ENCODE measurements at regions not wholly inside any gene's neighbourhood (a gene's known extent, or its start where the extent isn't known, plus 50 kb on each side); places are given as distances from the start of the nearest gene placed in this dataset.

DNA sequence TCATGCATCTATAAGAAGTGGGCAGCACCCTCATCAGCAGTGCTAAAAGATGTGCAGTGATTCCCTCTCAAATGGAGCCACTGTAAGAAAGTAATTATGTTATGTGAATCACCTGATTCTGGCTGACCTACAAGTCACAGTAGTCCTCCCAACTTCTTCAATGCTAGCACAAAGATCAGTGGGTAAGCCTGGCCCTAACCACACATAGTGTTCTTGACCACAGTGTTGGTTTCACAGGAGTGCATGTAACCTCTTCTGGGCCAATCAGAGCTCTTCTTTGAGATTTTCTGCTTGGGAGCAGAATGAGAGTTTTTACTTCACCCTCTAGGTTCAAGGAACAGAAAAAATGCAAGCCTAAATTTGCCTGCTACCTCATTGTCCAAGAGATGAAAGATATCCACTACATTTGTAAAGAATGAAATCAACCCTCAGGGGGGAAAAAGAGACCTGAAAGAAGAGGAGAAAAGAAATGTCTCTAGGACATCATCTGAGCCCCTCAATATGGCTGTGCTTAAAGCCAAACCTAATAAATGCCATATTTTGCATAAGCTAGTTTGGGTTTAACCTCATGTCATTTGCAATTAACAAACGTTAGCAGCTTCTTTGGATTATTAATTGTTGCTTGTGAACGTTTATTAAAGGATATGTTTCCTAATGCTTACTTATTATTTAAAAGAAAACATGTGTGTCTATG, 65.3 kb upstream of the ADRB2 start:
- DNase-seq: no peak
- peaks cover 0 to 1% (median 0%) of the 10 kb centered on the region in 3 donors for H3K4me1 ChIP-seq
- H3K27ac ChIP-seq: no peak overlapping the region
- H3K27me3 ChIP-seq: no peaks in the 10 kb centered on the region
- peaks cover 0 to 1% (median 0%) of the 10 kb centered on the region in 3 donors for H3K9me3 ChIP-seq
- intact Hi-C loops (cut with DNase I): no loop called here
- 29 to 35% methylated on average over 2 of the region's 2 CpGs for WGBS, 2 donors
- no peaks in the 10 kb centered on the region for H3K36me3 ChIP-seq
- TF ChIP-seq, protein P1, sequence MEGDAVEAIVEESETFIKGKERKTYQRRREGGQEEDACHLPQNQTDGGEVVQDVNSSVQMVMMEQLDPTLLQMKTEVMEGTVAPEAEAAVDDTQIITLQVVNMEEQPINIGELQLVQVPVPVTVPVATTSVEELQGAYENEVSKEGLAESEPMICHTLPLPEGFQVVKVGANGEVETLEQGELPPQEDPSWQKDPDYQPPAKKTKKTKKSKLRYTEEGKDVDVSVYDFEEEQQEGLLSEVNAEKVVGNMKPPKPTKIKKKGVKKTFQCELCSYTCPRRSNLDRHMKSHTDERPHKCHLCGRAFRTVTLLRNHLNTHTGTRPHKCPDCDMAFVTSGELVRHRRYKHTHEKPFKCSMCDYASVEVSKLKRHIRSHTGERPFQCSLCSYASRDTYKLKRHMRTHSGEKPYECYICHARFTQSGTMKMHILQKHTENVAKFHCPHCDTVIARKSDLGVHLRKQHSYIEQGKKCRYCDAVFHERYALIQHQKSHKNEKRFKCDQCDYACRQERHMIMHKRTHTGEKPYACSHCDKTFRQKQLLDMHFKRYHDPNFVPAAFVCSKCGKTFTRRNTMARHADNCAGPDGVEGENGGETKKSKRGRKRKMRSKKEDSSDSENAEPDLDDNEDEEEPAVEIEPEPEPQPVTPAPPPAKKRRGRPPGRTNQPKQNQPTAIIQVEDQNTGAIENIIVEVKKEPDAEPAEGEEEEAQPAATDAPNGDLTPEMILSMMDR (IDR thresholded peaks at IDR 0.05): no peak
- no peak for TF ChIP-seq POLR2A (IDR thresholded peaks at IDR 0.05)
- H3K4me3 ChIP-seq: no peak overlapping the region

GRCh38 chr5:148763996-148764395, 62.4 kb upstream of the ADRB2 start:
- no peak overlapping the region for H3K27ac ChIP-seq
- peaks cover 0 to 8% (median 0%) of the 10 kb centered on the region in 3 donors for H3K4me1 ChIP-seq
- WGBS, 2 donors: 67 to 91% methylated on average over 1 of the region's 1 CpG
- no peak overlapping the region for H3K4me3 ChIP-seq
- no peaks in the 10 kb centered on the region for H3K27me3 ChIP-seq
- no peak for TF ChIP-seq POLR2A (IDR thresholded peaks at IDR 0.05)
- TF ChIP-seq, protein P1 (IDR thresholded peaks at IDR 0.05): no peak
- no peaks in the 10 kb centered on the region for H3K9me3 ChIP-seq
- H3K36me3 ChIP-seq: no peaks in the 10 kb centered on the region
- no peak for DNase-seq
- intact Hi-C loops (cut with DNase I): no loop called here

DNA sequence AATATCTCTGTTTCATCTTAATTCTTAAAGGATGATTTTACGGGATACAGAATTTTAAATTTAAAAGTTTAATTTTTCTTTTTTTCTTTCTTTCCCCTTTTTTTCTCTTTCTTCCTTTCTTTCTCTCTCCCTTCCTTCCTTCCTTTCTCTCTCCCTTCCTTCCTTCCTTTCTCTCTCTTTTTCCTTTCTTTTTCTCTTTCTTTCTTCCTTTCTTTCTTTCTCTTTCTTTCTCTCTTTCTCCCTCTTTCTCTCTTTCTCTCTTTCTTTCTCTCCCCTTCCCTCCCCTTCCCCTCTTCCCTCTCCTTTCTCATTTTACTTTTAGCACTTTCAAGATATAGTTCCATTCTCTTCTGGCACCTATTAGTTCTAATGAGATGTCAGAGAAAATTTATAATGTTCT, 61.4 kb upstream of the ADRB2 start:
- DNase-seq: no peak
- peaks cover 0 to 8% (median 0%) of the 10 kb centered on the region in 3 donors for H3K4me1 ChIP-seq
- H3K4me3 ChIP-seq: no peak overlapping the region
- no peak overlapping the region for H3K27ac ChIP-seq
- 35 to 70% methylated on average over 1 of the region's 1 CpG for WGBS, 2 donors
- H3K27me3 ChIP-seq: no peaks in the 10 kb centered on the region
- TF ChIP-seq POLR2A (IDR thresholded peaks at IDR 0.05): no peak
- TF ChIP-seq, protein P1 (IDR thresholded peaks at IDR 0.05): no peak
- no peaks in the 10 kb centered on the region for H3K9me3 ChIP-seq
- no peaks in the 10 kb centered on the region for H3K36me3 ChIP-seq
- intact Hi-C loops (cut with DNase I): no loop called here

- 73% methylated on average over 5 of the region's 5 CpGs for WGBS, 2 donors
- peaks cover 0 to 8% (median 0%) of the 10 kb centered on the region in 3 donors for H3K4me1 ChIP-seq
These were observed 57.5 kb upstream of the ADRB2 start for GRCh38 chr5:148768806-148769415.

DNA sequence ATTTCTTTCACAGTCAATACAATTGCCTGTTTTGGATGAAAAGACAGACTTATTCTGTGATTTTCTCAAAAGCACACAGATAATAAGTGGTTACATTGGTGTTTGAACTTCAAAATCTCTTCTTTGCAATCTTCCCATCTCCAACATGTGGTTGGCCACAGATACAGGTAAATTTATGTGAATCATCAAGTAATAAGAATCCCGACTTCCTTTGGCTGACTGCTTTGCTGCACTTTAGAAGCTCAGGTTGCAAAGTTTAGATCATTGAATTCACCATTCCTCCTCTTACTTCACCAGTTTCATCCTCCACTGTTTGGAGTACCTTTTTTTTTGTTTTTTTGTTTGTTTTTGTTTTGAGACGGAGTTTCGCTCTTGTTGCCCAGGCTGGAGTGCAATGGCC, 56.5 kb upstream of the ADRB2 start:
- Histone ChIP-seq H3K9me3 (no peaks in the 10 kb centered on the region), H3K4me1 (peaks cover 0 to 10% (median 0%) of the 10 kb centered on the region in 3 donors), H3K4me3 (no peak overlapping the region), H3K36me3 (no peaks in the 10 kb centered on the region), H3K27ac (no peak overlapping the region), H3K27me3 (no peaks in the 10 kb centered on the region)
- DNase-seq: no peak
- no peak for TF ChIP-seq POLR2A (IDR thresholded peaks at IDR 0.05)
- TF ChIP-seq, protein P1 (IDR thresholded peaks at IDR 0.05): no peak
- WGBS, 2 donors: 82 to 87% methylated on average over 3 of the region's 3 CpGs
- intact Hi-C loops (cut with DNase I): no loop called here

More at GRCh38 chr5:148768806-148769415, 57.5 kb upstream of the ADRB2 start:
- no peak for DNase-seq
- H3K36me3 ChIP-seq: no peaks in the 10 kb centered on the region
- H3K27me3 ChIP-seq: no peaks in the 10 kb centered on the region
- TF ChIP-seq, protein P1 (IDR thresholded peaks at IDR 0.05): no peak
- no peak for TF ChIP-seq POLR2A (IDR thresholded peaks at IDR 0.05)
- intact Hi-C loops (cut with DNase I): no loop called here
- no peaks in the 10 kb centered on the region for H3K9me3 ChIP-seq
- no peak overlapping the region for H3K4me3 ChIP-seq
- H3K27ac ChIP-seq: no peak overlapping the region

Data from esophagus squamous epithelium (tissue), 5 donors.